Sigmoid colon (tissue), 6 donors: ENCODE measurements at regions not wholly inside any gene's neighbourhood (a gene's known extent, or its start where the extent isn't known, plus 50 kb on each side); places are given as distances from the start of the nearest gene placed in this dataset.

Experiments used
- DNase-seq: peaks from one replicate; pipeline ENCODE4 v3.0.0-alpha.2; 2019
- H3K27ac ChIP-seq, 4 donors: fragments of 200-600 bp; sonication (generic); one replicate each; pipeline ENCODE4 v1.5.1; 2016 to 2019; ENCODE audit warnings: mild to moderate bottlenecking in 1 of 4
- H3K27me3 ChIP-seq, 3 donors: fragments of 200-600 bp; sonication (generic); one replicate each; pipeline ENCODE4 v1.5.1; 2019; ENCODE audit warnings: mild to moderate bottlenecking in 1 of 3
- H3K36me3 ChIP-seq, 4 donors: fragments of 200-600 bp; sonication (generic); one replicate each; pipeline ENCODE4 v1.5.1; 2016 to 2019
- H3K4me1 ChIP-seq, 4 donors: fragments of 200-600 bp; sonication (generic); one replicate each; pipeline ENCODE4 v1.5.1; 2017 to 2019
- H3K4me3 ChIP-seq, 4 donors: fragments of 200-600 bp; sonication (generic); one replicate each; pipeline ENCODE4 v1.5.1; 2017 to 2019; ENCODE audit warnings: mild to moderate bottlenecking in 2 of 4, moderate library complexity in 1 of 4
- H3K9me3 ChIP-seq, 4 donors: fragments of 200-600 bp in 3 of 4; sonication (generic) in 3 of 4; one replicate each; pipeline versions ENCODE4 v1.5.1 to v1.6.1; 2013 to 2019
- CTCF ChIP-seq, 4 experiments: fragments of 450-650 bp in 3 of 4; fragments of 200-600 bp in 1 of 4; IDR thresholded peaks; one replicate each; pipeline ENCODE4 v1.5.1; 2016 to 2019; ENCODE audit warnings: antibody characterized with exemption in 4 of 4, mild to moderate bottlenecking in 3 of 4, moderate library complexity in 2 of 4
- EP300 ChIP-seq, 4 donors: sonication (generic); formaldehyde crosslinking; IDR thresholded peaks; one replicate each; pipeline ENCODE4 v1.6.1; 2017; ENCODE audit warnings: antibody characterized with exemption in 4 of 4
- POLR2A ChIP-seq, 2 donors: fragments of 450-650 bp; IDR thresholded peaks; one replicate each; pipeline ENCODE4 v1.6.1; 2016; ENCODE audit warnings: antibody characterized with exemption in 2 of 2, mild to moderate bottlenecking in 2 of 2, moderate library complexity in 2 of 2
- POLR2AphosphoS5 ChIP-seq, 4 donors: sonication (generic); formaldehyde crosslinking; IDR thresholded peaks; one replicate each; pipeline ENCODE4 v1.6.1; 2017; ENCODE audit warnings: antibody characterized with exemption in 4 of 4
- WGBS, 2 donors: extraction: QIAGEN DNeasy Blood & Tissue Kit; methylation state at CpG; one replicate each; pipeline ENCODE4 v1.1.7; 2013; 5-methylcytosine and 5-hydroxymethylcytosine counted together
- intact Hi-C: fragments of 100-400 bp; cut with DNase I; formaldehyde crosslinking; loops from one replicate; pipeline ENCODE4 v1.15.1; 2023
- donor health status: healthy with polysubstance abuse.
- donor health status: healthy.

GRCh38 chr13:27847669-27848068 is 55.4 kb downstream of the GSX1 start:
- 65 to 81% methylated on average over 3 of the region's 3 CpGs for WGBS, 2 donors
- no peak for DNase-seq

GRCh38 chr13:27851096-27851850 is 59.0 kb downstream of the GSX1 start:
- Histone ChIP-seq H3K27ac (no peak overlapping the region), H3K4me1 (no peaks in the 10 kb centered on the region), H3K36me3 (no peaks in the 10 kb centered on the region), H3K27me3 (peaks cover 0 to 50% (median 5%) of the 10 kb centered on the region in 3 donors), H3K9me3 (no peaks in the 10 kb centered on the region), H3K4me3 (no peak overlapping the region)
- intact Hi-C loops = no loop called here
- no peak for DNase-seq
- TF ChIP-seq POLR2A (IDR thresholded peaks at IDR 0.05) (no peak), EP300 (IDR thresholded peaks at IDR 0.05) (no peak)
- WGBS, 2 donors = 37 to 64% methylated on average over 18 of the region's 18 CpGs

More at GRCh38 chr13:27847669-27848068, 55.4 kb downstream of the GSX1 start:
- no peaks in the 10 kb centered on the region for H3K4me1 ChIP-seq
- H3K27me3 ChIP-seq = peaks cover 0 to 21% (median 0%) of the 10 kb centered on the region in 3 donors
- no peaks in the 10 kb centered on the region for H3K36me3 ChIP-seq
- TF ChIP-seq CTCF (IDR thresholded peaks at IDR 0.05) = no peak
- no peak for TF ChIP-seq EP300 (IDR thresholded peaks at IDR 0.05)
- H3K9me3 ChIP-seq = no peaks in the 10 kb centered on the region
- intact Hi-C loops = no loop called here
- H3K27ac ChIP-seq = no peak overlapping the region
- no peak overlapping the region for H3K4me3 ChIP-seq

GRCh38 chr13:27852491-27852890 is 60.2 kb downstream of the GSX1 start:
- H3K4me3 ChIP-seq = no peak overlapping the region
- no peaks in the 10 kb centered on the region for H3K4me1 ChIP-seq
- H3K36me3 ChIP-seq = no peaks in the 10 kb centered on the region
- DNase-seq = no peak
- H3K27me3 ChIP-seq = peaks cover 0 to 62% (median 6%) of the 10 kb centered on the region in 3 donors
- intact Hi-C loops = no loop called here
- no peak for TF ChIP-seq CTCF (IDR thresholded peaks at IDR 0.05)
- TF ChIP-seq EP300 (IDR thresholded peaks at IDR 0.05) = no peak
- no peak for TF ChIP-seq POLR2AphosphoS5 (IDR thresholded peaks at IDR 0.05)
- TF ChIP-seq POLR2A (IDR thresholded peaks at IDR 0.05) = no peak
- no peak overlapping the region for H3K27ac ChIP-seq
- H3K9me3 ChIP-seq = no peaks in the 10 kb centered on the region
- WGBS, 2 donors = 57 to 62% methylated on average over 5 of the region's 5 CpGs

- no peak for TF ChIP-seq EP300 (IDR thresholded peaks at IDR 0.05)
- no peak for TF ChIP-seq POLR2AphosphoS5 (IDR thresholded peaks at IDR 0.05)
- no peak for TF ChIP-seq CTCF (IDR thresholded peaks at IDR 0.05)
- no peak for TF ChIP-seq POLR2A (IDR thresholded peaks at IDR 0.05)
- WGBS, 2 donors = 27 to 48% methylated on average over 10 of the region's 10 CpGs
- H3K27ac ChIP-seq = no peak overlapping the region
- no peaks in the 10 kb centered on the region for H3K4me1 ChIP-seq
- no peaks in the 10 kb centered on the region for H3K9me3 ChIP-seq
- no peak overlapping the region for H3K4me3 ChIP-seq
- no peaks in the 10 kb centered on the region for H3K36me3 ChIP-seq
- intact Hi-C loops = no loop called here
- H3K27me3 ChIP-seq = peaks cover 0 to 62% (median 6%) of the 10 kb centered on the region in 3 donors
- no peak for DNase-seq
Observed at GRCh38 chr13:27853335-27853734, 61.1 kb downstream of the GSX1 start.

GRCh38 chr13:27853861-27854260 is 61.6 kb downstream of the GSX1 start:
- TF ChIP-seq CTCF (IDR thresholded peaks at IDR 0.05) (no peak), POLR2AphosphoS5 (IDR thresholded peaks at IDR 0.05) (no peak), EP300 (IDR thresholded peaks at IDR 0.05) (no peak), POLR2A (IDR thresholded peaks at IDR 0.05) (no peak)
- Histone ChIP-seq H3K4me3 (no peak overlapping the region), H3K27me3 (peaks cover 0 to 67% (median 6%) of the 10 kb centered on the region in 3 donors), H3K4me1 (no peaks in the 10 kb centered on the region), H3K9me3 (no peaks in the 10 kb centered on the region), H3K36me3 (no peaks in the 10 kb centered on the region), H3K27ac (no peak overlapping the region)
- 77 to 80% methylated on average over 7 of the region's 7 CpGs for WGBS, 2 donors
- intact Hi-C loops = no loop called here
- DNase-seq = no peak
